ENCODE measurements at regions not wholly inside any gene's neighbourhood (a gene's known extent, or its start where the extent isn't known, plus 50 kb on each side); places are given as distances from the start of the nearest gene placed in this dataset.

DNA sequence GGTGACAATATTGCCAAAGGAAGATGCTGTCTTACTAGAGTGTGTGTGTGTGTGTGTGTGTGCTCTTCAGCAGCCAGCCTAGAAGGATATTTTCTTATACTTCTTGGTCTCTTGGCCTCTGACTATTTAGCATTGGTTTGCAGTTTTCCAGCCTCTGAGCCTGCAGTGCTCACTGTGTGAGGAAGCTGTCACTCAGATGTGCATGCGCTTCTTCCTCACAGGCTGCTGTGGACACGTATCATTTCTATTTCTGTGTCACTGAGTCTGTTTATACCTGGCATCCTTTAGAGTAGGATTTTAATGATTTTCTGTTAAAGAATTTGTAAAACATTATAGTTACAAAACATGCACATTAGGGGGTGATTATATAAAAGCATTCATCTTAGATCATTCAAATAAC lies 83.3 kb downstream of the ALDH8A1 start:
- DNase-seq: no peak

DNA sequence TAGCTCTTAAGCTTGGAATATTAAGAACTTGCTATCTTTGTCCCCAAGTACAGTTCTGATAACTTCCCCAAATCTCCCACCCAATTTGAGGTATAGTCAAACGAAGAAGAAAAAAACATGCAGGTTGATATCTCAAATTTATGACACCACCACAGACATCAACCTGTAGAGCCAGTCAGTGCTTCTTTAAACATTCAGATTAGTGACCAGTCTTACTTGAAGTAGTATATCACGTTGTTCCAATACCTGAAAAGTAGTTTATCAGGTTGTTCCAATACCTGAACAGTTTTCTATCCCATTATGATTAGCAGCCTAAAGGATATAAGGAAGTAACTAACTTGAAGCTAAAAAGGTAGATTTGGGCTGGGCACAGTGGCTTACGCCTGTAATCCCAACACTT lies 85.3 kb downstream of the ALDH8A1 start:
- no peak for DNase-seq

DNA sequence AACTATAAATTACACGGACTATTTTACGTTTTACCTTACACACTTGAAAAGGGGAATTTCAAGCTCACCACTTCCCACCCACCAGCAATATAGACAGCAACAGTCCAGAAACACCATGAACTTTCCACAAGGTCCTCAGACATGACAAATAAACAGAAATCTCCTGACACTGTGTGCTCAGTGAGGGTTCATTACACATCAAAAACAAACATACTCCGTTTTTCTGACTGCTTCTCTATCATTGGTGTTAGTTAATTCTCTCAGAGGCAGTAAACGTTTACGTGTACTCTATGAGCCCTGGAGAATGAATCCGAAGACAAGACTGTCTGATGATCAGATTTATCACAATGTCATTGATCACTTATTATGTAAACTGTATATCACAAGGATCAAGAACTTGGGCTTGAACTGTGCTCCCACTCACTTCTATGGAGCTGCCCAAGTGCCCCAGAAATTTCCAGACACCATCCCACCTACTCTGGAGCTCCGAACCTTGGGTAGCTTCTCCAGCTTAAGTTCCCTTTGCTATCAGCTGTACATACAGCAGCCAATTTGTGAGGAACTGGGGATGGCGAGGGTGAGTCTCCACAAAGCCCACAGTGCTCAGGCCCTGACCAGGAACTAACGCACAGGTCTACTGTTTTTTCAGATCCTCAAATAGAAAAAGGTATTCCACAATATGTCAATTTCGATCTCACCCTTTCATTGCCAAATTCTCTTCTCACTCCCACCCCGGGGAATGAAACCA lies 86.0 kb downstream of the ALDH8A1 start:
- no peak for DNase-seq

DNA sequence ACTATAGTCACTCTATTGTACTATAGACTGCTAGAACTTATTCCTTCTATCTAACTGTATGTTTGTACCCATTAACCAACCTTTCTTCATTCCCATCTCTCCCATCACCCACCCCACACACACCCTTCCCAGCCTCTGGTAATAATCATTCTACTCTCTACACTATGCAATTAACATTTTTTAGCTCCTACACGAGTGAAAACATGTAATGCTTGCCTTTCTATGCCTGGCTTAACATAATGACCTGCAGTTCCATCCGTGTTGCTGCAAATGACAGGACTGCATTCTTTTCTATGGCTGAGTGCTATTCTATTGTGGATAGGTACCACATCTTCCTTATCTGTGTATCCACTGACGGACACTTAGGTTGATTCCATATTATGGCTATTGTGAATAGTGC lies 95.5 kb downstream of the ALDH8A1 start:
- no peak for DNase-seq

DNA sequence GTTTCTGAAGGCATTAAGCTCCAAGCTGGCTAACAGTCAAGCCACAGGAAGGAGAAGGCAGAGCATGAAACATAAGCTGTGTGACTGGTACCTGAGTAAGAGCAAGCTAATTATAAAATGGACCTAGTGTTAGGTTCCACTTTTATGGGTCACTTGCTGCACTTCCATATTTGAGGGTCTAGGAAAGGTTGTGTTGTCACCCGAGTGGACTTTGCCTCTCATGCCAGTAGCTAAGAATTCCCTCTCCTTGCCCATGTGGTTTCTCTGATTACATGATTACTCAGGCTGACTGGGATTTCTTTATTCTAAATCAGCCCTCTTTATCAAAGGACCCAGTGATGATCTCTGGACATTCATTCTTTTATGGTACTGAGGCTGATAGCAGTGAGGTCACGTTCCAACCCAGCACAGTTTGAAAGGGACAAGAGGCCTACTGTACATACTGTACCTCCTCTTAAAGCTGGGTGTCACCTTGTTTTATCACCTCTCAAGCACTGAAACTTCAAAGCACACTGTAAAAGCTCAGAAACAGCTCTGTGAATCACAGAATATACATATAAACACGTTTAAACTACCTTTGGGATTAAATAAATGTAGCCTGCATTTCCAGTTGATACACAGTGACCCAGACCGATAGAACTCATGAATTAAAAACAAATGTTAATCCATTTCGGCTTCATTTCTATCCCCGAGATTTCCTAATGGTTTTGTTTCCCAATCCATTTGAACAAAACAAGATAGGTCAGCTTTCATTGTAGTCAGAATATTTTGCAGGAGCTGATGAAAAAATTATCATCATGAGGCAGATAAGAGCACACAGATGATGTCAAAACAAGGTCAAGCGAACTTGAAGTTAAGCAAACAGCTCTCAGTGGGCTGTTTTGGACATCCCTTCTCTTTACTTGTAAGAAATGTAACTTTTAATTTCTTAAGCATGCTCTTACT lies 96.5 kb downstream of the ALDH8A1 start:
- no peak for DNase-seq

DNA sequence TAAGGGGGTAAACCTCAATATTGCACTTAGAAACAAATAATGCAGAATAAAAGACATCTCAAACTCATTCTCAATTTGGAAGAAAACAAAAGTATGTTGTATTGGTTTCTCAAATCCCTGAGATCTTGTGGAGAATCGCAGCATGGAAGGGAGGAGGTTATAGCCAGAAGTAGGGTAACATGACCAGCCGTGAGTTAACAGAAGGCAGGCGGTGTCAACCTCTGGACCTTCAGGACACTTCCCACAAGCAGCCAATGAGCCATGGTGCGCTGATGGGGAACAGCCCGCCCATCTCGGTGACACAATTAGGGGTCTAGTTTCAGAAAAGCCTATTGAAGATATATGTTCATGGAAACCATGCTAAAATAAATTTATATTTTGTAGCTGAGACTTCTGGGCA lies 98.4 kb downstream of the ALDH8A1 start:
- DNase-seq: no peak

DNA sequence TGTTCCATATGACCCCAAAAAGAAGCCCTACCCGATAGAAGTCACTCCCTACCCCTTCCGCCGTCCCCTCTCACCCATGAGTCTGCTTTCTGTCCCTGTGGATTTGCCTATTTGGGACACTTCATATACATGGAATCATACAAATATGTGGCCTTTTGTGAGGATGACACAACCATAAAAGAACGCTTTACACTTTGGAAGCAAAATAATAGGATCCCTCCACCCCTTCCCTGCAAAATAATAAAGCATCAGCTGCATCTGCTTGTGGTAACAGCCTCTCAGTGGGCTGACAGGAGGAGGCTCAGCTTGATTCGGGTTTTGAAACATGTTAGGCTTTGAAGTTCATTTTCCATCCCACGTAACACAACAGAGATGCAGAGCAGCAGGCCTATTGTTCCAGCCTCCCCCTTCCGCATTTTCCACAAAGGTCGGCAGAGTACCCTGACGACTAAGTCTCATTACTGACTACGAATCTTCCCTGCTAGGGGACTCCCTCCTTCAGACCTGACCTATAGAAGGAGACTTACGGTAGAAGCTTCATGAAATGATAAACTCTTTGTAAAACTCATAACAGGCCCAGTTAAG lies 99.1 kb downstream of the ALDH8A1 start:
- DNase-seq: no peak

DNA sequence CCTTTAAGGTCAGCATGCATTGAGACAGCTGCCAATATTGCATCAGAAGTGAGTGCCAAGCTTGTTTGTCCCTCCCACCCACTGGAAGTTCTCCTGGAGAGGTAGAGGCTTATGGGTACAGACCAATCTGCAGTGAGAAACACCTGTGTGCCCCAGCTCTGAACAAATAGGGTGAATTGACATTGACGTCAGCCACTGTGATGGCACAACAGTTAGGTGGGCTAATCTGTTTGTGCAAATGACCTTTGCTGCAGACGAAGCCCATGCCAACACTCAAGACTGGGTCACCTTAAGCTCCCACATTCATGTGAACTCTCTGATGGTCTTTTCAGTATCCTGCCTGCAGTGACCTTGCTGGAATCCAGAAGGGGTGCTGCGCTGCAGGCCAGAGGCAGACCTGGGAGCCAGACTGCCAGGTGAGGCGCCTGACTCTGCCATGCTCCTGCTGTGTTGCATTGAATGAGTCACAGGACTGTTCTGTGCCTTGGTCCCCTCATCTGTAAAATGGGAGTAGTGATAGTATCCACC lies 99.9 kb downstream of the ALDH8A1 start:
- DNase-seq: no peak

DNA sequence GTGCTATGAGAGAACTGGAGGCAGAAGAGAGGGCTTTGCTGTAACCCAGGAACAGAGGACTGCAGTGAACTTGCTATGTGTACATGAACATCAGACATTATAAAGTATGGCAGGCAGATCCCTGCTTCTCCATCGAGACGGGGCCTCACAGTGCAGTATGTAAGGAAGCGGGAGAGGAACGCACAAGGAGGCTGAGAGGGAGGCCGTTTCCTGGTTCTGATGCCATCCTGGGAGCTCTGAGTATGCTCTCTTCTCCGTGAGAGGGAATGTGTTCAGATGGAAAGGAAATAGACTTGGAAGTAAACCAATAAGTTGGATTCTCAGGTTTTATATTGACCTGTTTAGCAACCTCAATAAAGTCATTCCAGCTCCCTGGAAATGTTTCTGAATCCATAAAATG lies 101.8 kb downstream of the ALDH8A1 start:
- no peak for DNase-seq

DNA sequence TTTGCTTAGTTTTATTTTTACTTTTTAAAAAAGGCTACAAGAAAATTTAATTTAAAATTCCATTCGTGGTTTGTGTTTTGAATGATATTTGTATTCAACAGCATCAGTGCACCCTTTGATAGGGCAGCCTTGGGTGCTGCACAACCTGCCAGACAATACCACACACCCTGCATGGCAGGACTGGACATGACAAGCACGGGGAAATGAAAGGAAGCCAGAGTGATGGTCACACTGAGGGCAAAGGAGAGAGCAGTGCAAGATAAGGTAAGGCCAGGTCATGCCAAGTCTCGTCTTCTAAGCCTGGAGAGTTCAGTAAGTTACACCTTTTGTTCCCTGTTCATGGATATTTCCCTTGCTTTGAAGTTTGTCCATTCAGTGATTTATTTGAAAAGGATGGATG lies 103.0 kb downstream of the ALDH8A1 start:
- DNase-seq: no peak

DNA sequence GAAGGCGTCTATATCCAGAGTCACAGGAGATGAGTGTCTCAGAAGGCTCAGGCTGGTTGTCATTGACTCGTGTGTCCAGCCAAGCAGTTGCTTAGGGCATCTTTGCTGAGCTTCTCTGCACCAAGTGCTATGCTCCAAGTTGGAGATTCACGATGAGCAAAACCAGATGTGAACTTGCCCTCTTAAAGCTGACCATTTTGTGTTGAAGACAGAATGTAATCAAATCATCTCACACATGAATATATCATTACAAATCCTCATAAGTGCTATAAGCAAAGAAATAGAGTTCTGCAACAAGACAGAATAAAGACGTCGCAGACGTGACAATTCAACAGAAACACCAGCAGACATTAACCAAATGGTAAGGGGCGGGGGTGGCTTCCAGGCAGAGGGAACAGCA lies 103.9 kb downstream of the ALDH8A1 start:
- DNase-seq: no peak

DNA sequence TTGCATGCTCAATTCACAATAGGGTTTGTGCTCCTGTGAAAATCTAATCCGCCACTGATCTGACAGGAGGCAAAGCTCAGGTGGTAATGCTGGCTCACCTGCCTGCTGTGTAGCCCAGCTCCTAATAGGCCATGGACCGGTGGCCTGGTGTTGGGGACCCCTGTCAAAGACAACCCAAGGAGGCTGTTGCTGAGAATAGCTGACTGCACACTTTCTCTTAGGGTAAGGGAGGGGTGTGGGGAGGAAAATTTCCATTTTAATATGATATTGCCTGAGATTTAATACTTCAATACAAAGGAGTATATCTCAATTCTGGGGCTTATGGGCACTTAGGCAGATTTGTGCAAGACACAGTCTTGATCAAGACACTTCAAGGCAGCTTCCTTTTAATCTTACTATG lies 105.8 kb downstream of the ALDH8A1 start:
- DNase-seq: no peak

DNA sequence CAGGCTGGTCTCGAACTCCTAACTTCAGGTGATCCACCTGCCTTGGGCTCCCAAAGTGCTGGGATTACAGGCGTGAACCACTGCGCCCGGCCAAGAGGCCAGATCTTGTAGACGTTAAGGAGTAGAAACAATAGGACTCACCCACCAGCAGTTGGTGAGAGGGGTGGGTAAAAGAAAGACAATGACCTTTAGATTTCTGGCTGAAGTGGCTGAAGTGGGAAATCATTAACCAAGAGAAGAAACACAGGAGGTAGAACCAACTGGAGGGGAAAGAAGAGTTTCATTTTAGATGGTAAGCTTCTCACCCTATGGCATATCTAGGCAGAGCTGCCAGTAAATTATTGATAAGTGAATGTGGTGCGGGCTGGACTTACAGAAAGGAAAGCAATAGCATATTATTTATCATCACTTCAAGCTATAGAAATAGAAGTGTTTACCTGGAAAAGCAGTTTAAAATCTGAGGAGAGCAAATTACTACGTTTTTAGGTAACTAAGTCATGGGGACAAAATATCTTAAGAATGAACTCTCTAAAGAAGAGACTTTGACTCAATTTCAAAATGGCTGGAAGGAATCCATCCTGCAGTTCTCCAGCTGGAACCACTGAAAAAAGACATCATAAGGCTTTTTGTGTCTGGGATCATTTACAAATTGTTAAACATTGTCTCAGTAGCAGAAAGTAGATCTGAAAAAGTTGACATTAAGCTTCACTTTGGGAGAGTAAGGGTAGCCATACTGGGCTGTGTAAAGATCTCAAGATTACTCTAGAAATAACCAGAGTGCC lies 109.6 kb downstream of the ALDH8A1 start:
- no peak for DNase-seq

DNA sequence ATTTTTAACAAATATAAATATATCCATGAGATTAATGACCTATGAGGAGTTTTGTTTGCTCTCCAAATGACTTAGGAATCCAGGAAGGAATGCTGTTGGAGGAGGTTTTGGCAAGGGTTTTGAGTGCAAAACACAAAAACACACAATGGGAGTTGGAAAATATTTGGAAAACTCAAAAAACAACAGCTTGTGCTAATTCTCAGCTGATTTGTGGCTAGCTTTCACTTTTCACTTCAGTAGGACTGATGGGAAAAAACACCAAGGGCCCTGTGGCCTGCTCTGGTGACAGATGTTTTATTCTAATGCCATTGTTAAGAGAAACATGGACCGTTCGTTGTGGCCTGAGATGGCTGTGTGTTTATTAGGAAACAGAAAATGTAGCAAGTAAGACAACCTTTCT lies 113.9 kb downstream of the ALDH8A1 start:
- DNase-seq: no peak

DNA sequence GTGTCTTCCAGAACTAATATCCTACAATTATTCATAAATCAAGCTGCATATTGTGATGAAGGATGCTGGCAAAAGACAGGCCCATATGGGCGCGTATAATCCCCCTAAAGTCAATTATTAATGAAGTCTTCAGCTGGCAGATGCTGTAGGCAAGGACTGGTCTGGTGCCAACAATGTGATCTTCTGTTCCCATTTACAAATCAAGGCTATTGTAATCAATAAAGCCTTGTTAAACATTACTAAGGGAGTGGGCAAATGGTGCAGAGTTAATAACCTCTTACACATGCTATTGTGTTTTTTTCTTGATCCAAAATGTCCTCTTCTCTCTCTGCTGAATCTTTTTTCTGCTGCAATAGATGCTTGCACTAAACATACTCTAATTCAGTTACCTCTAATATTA lies 119.0 kb downstream of the ALDH8A1 start:
- peak; percentile 33 for DNase-seq

DNA sequence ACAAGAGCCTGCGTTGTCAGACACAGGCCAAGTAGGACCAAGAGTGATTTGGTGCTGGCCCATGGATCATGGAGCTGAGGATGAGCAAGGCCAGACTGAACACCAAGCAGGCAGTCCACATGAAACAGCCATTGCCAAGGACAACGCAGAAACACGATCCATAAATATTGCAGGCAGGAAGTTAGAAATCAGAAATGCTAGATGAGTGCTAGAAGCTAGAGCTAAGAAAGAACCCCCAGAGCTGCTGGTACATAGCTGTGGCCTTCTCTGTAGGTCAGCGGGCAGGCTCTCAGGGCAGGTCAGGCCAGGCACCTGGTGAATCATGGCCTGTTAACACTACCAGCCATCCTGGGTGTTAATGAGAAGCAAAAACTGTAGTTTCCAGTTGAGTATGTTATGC lies 119.7 kb downstream of the ALDH8A1 start:
- DNase-seq: no peak

DNA sequence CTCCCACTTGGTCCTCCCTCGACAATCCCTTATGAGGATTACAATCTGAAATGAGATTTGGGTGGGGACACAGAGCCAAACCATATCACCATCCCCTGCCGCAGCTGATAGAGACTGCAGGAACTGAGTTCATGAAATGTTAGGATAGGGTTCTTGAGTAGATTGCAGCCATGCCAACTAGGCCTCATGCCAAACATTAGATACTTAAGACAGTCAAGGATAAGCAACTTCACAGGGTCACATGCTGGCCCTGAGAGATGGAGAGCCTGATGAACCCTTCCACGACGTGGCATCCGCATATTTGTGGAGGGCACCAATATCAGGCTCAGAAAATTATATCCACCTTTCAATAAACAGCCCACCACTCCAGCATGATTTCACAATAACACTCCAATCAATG lies 121.3 kb downstream of the ALDH8A1 start:
- DNase-seq: no peak

DNA sequence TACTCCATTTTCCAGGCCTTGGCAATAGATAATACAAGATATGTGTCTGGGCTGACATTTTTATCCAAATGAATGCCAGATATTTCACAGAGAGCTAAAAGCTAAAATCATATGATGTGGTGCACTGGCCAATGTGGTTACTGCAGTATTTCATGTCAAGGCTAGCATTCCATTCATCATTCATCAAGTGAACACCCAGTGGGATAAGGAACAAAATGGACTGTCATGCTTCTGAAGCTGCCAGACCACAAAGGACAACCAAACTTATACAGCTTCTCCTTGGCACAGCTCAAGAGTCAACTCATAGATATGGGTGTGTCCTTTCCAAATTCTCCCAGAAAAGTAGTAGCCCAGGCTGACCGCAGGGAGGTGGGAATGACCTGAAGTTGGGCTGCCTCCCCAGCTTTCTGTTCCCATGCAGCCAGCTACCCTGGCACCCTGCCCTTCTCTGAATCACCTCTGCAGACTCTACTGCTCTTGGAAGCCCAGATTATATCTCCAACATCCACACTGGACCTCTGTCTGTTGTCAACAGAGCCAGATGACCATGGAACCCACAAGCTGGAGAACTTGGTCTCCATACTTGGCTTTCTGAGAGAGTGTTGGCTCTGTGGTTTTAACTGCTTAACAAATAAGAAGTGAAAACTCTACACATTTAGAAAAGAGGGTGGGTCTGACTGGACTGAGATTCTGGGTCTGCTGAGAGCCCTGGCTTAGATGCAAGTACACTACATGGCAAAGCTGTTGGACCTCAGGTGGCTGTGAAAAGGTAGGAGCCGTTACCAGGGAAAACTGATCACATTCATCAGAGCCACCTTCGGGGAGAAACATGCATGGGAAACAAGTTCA lies 122.8 kb downstream of the ALDH8A1 start:
- no peak for DNase-seq

DNA sequence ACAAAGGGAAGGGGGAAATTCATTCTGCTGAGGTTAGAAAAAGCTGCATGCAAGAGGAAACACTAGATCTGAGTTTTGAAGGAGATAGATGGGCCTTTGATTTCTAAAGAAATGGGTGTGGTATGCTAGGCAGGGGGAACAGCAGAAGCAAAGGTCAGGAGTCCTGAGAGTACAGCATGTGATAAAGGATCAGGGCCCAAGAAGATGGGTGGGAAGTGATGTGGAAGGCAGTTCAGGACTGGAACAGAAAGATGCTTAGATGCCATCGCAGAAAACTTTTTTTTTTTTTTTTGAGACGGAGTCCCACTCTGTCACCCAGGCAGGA lies 126.2 kb downstream of the ALDH8A1 start:
- no peak for DNase-seq

DNA sequence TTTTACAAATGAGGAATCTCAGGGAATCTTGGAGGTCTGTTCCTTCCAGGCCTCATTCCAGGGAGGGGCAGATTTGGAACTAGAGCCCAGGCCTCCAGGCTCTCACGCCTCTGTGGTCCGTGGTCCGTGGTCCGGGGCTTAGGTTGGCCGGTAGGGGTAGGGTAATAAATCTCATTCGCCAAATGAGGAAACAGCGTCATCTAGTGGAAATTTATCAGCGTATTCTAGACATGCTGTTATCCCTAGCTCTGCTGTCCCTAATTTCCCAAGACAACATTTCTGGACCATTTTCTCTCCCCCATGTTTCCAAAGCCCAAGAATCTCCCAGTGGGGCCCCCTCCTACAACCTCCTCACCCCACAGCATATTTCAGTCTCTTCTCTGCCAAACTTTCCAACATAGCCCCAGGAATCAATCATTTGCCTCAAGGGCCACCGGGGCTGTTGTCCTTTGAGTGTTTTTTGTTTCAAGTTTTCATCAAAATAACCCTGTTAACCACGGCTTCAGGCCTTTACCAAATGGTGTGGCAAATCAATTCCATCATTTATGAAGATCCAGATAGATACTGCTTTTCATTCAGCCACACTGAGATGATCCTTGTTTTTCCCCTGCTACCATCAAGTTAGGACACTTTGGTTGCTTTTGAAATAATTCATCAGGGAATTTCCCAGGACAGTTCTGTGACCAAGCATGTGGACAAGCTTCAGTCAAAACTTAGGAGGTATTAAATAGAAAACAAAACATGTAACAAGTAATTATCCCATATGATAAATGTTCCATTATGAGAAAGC lies 126.8 kb downstream of the ALDH8A1 start:
- DNase-seq: peak; percentile 80
